PC-9 (cell line): ENCODE measurements at regions not wholly inside any gene's neighbourhood (a gene's known extent, or its start where the extent isn't known, plus 50 kb on each side); places are given as distances from the start of the nearest gene placed in this dataset.

Experiments used
- BruUV-seq: library from RNA; stranded (reverse); fragments of 400-500 nt; replicated peaks from 2 replicates; lab custom pipeline; 2021; lab: Mats Ljungman, UMichigan
- CTCF ChIA-PET: fragments of 300-600 bp; sonication (Branson Sonifier 250); formaldehyde crosslinking; loops from one replicate; lab custom pipeline; 2022; ENCODE audit warnings: antibody characterized with exemption; lab: Charles Lee
- POLR2A ChIA-PET: fragments of 300-600 bp; sonication (Branson Sonifier 250); formaldehyde crosslinking; loops from one replicate; lab custom pipeline; 2022; ENCODE audit warnings: antibody characterized with exemption; ENCODE audit not compliant: unreplicated experiment; lab: Charles Lee
- DNase-seq, 2 experiments: peaks; one replicate each; pipeline versions ENCODE4 v3.0.0 to v3.0.0-alpha.2; 2015 to 2022; ENCODE audit warnings: mixed read lengths in 1 of 2
- H2AFZ ChIP-seq: fragments of 200-600 bp; sonication (generic); 2 replicates; pipeline ENCODE4 v1.8.1; 2017; ENCODE audit warnings: antibody characterized with exemption
- H3F3A ChIP-seq: fragments of 200-600 bp; sonication (generic); 2 replicates; pipeline ENCODE4 v1.8.1; 2017; ENCODE audit warnings: antibody characterized with exemption, mild to moderate bottlenecking, low read depth; ENCODE audit not compliant: insufficient read depth
- H3K27ac ChIP-seq: fragments of 200-600 bp; sonication (generic); 2 replicates; pipeline ENCODE4 v1.6.1; 2016; ENCODE audit warnings: mixed run types
- H3K27me3 ChIP-seq: fragments of 200-600 bp; sonication (generic); 2 replicates; pipeline ENCODE4 v1.6.1; 2016; ENCODE audit warnings: low read depth, mixed run types; ENCODE audit not compliant: insufficient read depth
- H3K36me3 ChIP-seq: fragments of 200-600 bp; sonication (generic); 2 replicates; pipeline ENCODE4 v1.6.1; 2016; ENCODE audit warnings: low read depth, mixed run types
- H3K4me1 ChIP-seq: fragments of 200-600 bp; sonication (generic); replicated peaks from 2 replicates; pipeline ENCODE4 v1.6.1; 2016; ENCODE audit warnings: mixed run types; ENCODE audit not compliant: insufficient read depth
- H3K4me2 ChIP-seq: fragments of 200-600 bp; sonication (generic); 2 replicates; pipeline ENCODE4 v1.6.1; 2017; ENCODE audit warnings: mixed run types
- H3K4me3 ChIP-seq: fragments of 200-600 bp; sonication (generic); 2 replicates; pipeline ENCODE4 v1.6.1; 2016; ENCODE audit warnings: mixed run types
- H3K79me2 ChIP-seq: fragments of 200-600 bp; sonication (generic); 2 replicates; pipeline ENCODE4 v1.6.1; 2017; ENCODE audit warnings: low read depth, mixed run types
- H3K9me2 ChIP-seq: fragments of 200-600 bp; sonication (generic); 2 replicates; pipeline ENCODE4 v1.8.1; 2017; ENCODE audit warnings: mild to moderate bottlenecking; ENCODE audit not compliant: insufficient read depth
- H3K9me3 ChIP-seq: fragments of 200-600 bp; sonication (generic); 2 replicates; pipeline ENCODE4 v1.8.1; 2016; ENCODE audit warnings: low read depth; ENCODE audit not compliant: insufficient read depth
- H4K20me1 ChIP-seq: fragments of 200-600 bp; sonication (generic); 2 replicates; pipeline ENCODE4 v1.8.1; 2017; ENCODE audit not compliant: insufficient read depth
- EZH2 ChIP-seq: fragments of 200-600 bp; sonication (generic); IDR thresholded peaks from 2 replicates; pipeline ENCODE4 v1.8.0; 2017; ENCODE audit warnings: antibody characterized with exemption, low read depth
- intact Hi-C: fragments of 100-400 bp; cut with micrococcal nuclease; formaldehyde crosslinking; loops from one replicate; pipeline ENCODE4 v1.10.0; 2022; ENCODE audit not compliant: unreplicated experiment
- TF ChIP-seq, protein P1 (sequence below): fragments of 200-600 bp; sonication (generic); conservative IDR thresholded peaks from 2 replicates; pipeline ENCODE4 v1.6.1; 2017; ENCODE audit warnings: mixed run types, antibody characterized with exemption, mild to moderate bottlenecking, moderate library complexity

DNA sequence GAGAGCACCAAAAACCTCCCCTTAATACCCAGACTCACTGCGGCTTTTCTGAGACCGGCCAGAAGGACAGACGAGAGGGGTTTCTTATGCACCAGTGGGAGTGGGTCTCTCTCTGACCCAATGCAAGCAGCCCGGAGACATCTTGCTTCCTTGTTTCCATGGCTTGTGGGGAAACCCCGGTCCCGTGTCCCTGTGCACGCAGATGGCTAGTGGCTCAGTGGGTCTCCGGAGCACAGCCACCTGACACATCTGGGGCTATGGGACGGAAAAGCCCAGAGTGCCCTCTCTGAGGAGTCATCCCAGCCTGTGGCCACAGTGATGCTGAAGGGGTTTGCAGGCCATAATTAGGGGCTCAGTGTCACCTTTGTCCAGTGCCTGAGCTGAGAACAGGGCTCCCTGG lies 197.6 kb downstream of the PHETA1 start:
- intact Hi-C loops, result no loop called here

DNA sequence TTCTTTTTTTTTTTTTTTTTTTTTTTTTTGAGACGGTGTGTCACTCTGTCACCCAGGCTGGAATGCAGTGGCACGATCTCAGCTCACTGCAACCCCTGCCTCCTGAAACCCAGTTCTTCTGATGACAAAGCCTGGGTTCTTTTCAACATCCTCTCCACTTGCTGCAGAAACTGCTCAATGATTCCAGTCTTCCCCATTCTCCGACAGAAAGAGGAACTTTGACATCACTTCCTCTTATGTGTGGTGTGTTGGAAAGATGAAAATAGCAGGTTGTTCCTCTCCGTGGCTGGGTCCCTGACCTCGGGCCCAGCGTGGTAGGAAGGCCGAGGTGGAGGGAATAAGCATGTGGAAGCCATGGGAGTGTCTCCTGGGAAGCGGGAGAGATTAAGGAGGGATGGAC lies 198.4 kb downstream of the PHETA1 start:
- no peaks in the 10 kb centered on the region for H3F3A ChIP-seq
- no peaks in the 10 kb centered on the region for H3K9me2 ChIP-seq
- TF ChIP-seq, protein P1, sequence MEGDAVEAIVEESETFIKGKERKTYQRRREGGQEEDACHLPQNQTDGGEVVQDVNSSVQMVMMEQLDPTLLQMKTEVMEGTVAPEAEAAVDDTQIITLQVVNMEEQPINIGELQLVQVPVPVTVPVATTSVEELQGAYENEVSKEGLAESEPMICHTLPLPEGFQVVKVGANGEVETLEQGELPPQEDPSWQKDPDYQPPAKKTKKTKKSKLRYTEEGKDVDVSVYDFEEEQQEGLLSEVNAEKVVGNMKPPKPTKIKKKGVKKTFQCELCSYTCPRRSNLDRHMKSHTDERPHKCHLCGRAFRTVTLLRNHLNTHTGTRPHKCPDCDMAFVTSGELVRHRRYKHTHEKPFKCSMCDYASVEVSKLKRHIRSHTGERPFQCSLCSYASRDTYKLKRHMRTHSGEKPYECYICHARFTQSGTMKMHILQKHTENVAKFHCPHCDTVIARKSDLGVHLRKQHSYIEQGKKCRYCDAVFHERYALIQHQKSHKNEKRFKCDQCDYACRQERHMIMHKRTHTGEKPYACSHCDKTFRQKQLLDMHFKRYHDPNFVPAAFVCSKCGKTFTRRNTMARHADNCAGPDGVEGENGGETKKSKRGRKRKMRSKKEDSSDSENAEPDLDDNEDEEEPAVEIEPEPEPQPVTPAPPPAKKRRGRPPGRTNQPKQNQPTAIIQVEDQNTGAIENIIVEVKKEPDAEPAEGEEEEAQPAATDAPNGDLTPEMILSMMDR, result no peak
- no peak for TF ChIP-seq EZH2
- DNase-seq, result no peak
- no peak overlapping the region for H2AFZ ChIP-seq
- H3K79me2 ChIP-seq, result no peaks in the 10 kb centered on the region
- H3K4me1 ChIP-seq, result no peaks in the 10 kb centered on the region
- H3K36me3 ChIP-seq, result no peaks in the 10 kb centered on the region
- ChIA-PET CTCF (interaction anchor here (0.6 kb wide), 1 partner anchor 609 kb away, joined by 13 read pairs; no protein-coding TSS in a partner anchor), POLR2A (no interaction called here)
- H3K9me3 ChIP-seq, result no peaks in the 10 kb centered on the region
- H3K4me2 ChIP-seq, result no peak overlapping the region
- no TSS peak for BruUV-seq
- H3K4me3 ChIP-seq, result no peak overlapping the region
- H3K27me3 ChIP-seq, result peaks cover 100% of the 10 kb centered on the region
- intact Hi-C loops, result no loop called here
- no peaks in the 10 kb centered on the region for H4K20me1 ChIP-seq
- no peak overlapping the region for H3K27ac ChIP-seq

More for the DNA sequence above, 197.6 kb downstream of the PHETA1 start:
- ChIA-PET POLR2A (no interaction called here), CTCF (no interaction called here)
- Histone ChIP-seq H3K9me3 (no peaks in the 10 kb centered on the region), H3K27ac (no peak overlapping the region), H3K4me3 (no peak overlapping the region), H3F3A (no peaks in the 10 kb centered on the region), H2AFZ (no peak overlapping the region), H3K9me2 (no peaks in the 10 kb centered on the region), H3K4me2 (no peak overlapping the region), H3K79me2 (no peaks in the 10 kb centered on the region), H4K20me1 (no peaks in the 10 kb centered on the region), H3K27me3 (peaks cover 100% of the 10 kb centered on the region), H3K4me1 (no peaks in the 10 kb centered on the region), H3K36me3 (no peaks in the 10 kb centered on the region)
- TF ChIP-seq EZH2, result no peak
- TF ChIP-seq, protein P1, result no peak
- BruUV-seq, result no TSS peak
- DNase-seq, result no peak

DNA sequence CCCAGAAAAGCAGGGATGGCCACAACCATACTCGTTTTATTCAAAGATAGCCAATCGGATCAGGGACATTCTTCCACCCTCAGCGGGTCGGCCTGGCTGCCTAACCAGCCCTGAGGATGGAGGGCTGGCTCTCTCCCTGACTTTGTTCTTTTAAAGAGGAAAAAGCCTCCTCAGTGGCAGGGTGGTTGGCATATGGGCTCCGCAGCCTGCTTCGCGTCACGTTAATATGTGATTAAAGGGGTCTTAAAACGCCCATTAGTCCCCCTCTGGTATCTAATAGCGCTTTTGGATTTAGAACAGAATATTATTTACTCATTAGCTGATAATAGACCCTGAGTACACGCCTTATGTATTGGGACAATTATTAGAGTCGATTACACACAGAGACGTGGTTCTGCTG lies 199.4 kb downstream of the PHETA1 start:
- Histone ChIP-seq H3K4me1 (no peaks in the 10 kb centered on the region), H3K4me2 (no peak overlapping the region), H3K4me3 (no peak overlapping the region), H3K9me2 (no peaks in the 10 kb centered on the region), H3K79me2 (no peaks in the 10 kb centered on the region), H3F3A (no peaks in the 10 kb centered on the region), H2AFZ (no peak overlapping the region), H3K27ac (no peak overlapping the region), H4K20me1 (no peaks in the 10 kb centered on the region), H3K27me3 (peaks cover 100% of the 10 kb centered on the region), H3K36me3 (no peaks in the 10 kb centered on the region), H3K9me3 (no peaks in the 10 kb centered on the region)
- TF ChIP-seq, protein P1, result no peak
- TF ChIP-seq EZH2, result no peak
- intact Hi-C loops, result no loop called here
- no TSS peak for BruUV-seq
- ChIA-PET CTCF (no interaction called here), POLR2A (no interaction called here)
- DNase-seq, result no peak
